ENCODE measurements at regions not wholly inside any gene's neighbourhood (a gene's known extent, or its start where the extent isn't known, plus 50 kb on each side); places are given as distances from the start of the nearest gene placed in this dataset.
A peak's percentile ranks its signal among the peaks of the same experiment; 100 is the strongest.
"Not testable (repeated sequence)": the region's sequence is repeated elsewhere in the genome, so short reads cannot be mapped to it uniquely, and the experiment has no call there.

DNA sequence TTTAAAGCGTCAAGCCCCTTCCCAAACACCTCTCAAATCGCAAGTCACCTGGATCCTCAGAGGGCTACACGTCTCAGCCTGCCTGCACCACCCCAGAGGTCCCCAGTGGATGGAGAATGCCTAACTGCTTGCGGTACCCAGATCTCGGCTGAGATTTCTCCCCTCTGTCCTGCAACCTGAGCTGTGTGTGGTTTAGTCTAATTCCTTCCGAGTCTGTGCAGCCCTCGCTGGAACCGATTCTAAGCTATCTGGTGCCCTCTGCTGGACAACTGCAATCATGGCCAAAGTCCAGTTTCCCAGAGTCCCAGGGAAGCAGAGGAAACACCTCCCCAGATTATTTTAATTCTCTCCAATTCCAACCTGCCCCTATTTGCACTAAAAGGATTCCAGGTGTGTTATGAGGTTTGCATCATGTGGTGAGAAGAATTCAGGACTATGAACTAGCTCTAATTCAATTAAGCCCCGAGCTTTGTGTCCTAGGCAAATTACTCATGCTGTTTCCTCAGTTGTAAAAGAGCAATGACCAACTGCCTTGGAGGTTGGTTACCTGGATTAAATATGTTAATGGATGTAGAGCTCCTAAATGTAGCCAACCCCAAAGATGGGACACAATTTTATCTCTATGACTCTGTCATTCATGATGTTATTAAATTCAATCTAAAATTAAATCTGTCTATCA is 276.1 kb upstream of the NCKAP5 start:
- peak; percentile 92 for DNase-seq

DNA sequence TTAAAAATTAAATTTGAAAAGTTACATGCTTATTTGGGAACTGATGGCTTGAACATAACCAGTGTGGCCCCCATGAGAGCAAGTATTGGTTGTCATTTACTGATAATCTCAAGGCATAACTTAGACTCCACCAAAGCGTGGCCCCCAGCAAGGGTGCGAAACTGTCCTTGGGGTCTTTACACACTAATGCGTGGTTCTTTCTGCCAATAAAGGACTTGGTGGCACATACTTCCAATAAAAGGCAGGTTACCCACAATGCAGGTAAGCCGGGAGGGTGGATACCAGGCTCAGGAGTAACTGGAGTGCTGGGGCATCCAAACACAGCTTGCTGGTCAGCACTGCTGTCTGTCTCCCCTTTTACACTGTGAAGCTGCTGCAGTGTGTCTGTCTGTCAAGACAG is 278.2 kb upstream of the NCKAP5 start:
- no peak for DNase-seq

DNA sequence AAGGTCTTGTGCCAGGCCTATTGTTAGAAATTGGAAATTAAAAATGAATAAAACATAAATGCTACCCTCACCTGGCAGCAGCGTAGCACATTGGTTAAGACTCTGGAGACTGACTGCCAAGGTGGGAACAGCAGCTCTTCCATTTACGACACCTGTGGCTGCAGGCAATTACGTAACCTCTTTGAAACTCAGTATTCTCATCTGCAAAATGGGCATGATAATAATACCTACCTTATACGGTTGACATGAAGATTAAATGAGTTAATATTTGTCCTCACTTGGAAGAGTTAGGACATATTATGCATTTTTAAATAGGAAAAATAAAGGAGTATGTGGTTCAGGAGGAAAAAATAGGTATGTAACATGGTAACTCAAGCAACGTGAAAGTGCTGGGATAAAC is 279.3 kb upstream of the NCKAP5 start:
- DNase-seq, result no peak

DNA sequence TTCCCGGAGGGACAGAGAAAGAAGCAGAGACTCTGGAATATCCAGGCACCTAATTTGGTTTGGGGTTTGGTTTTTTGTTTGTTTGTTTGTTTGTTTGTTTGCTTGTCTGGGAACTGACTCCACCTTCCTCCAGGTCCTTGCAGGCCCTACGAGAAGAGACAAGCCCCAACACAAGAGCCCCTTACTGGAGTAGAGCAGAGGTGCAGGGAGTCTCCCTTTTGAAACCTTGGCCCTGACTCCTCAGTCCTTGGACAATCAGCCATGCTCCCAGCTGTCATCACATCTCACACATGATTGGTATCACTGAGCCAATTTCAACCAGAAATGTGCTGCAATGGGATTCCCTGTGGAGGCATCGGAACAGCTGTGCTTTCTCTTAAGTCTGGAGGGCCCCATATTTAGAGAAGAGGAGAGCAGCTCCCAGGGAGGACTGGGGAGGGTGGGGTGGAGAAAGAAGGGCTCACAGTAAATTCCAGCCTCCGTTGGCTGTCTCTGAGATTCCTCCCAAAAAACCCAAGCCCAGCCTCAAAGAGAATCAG is 279.9 kb upstream of the NCKAP5 start:
- peak; percentile 20 for DNase-seq

DNA sequence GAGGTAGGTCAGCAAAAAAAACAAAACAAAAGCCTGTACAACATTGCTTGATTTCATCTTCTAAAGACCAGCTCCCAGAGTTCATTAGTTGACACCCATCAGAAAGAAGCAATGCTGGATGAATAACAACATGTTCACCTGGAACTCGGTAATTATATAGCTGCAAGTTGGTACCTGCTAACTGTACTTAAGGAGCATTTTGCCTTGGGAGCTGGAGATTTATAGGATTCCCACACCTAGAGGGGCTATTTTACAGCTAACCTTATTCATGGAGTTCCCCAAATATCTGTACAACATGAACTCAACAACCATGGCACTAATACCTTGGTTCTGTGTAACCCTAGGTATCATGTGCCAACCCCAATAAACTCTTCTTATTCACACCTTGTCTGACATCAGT is 281.1 kb upstream of the NCKAP5 start:
- no peak for DNase-seq

DNA sequence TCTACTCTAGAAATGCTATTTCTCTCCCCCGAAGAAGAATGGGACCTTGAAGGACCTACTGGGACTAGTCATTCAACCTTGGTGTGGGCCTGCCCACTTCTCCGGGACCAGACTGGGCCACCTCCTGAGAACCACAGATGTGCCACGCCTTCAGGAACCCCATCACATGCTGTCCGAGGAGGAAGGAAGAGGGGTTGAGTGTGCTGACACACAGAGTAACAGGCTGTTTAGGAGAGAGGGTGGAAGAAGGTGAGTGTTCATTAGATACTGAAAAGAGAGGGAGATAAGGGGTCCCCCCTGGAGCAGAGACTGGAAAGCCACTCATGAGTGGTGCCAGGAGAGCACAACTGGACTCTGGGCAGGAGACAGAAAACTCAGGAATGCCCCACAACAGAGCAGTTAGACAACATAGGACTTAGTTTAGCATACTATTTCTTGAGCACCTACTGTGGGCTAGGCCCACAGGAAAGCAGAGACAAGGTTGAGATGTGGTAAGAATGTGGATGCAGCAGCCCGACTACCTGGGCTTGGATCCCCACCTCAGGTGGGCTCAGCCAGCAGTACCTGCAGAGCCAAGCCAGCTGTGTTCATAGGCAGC is 286.4 kb upstream of the NCKAP5 start:
- DNase-seq, result no peak

DNA sequence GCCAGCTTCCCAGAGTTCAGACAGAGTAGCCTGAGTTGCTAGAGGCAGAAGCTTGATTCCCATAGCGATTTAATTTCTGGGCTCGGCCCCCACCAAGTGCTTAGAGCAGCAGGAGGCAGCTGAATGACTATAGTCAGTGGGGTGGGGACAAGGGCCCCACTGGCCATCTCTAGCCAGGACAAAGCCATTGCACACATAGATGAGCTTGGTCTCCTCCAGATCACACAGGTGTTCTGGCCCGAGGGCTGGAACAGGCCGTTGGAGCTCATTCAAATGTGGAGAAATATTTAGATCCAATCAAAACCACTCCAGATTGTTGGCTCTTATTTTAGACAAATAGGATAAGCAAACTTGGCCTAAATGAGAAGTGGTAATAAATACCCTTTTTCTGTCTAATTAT is 287.3 kb upstream of the NCKAP5 start:
- DNase-seq, result no peak

DNA sequence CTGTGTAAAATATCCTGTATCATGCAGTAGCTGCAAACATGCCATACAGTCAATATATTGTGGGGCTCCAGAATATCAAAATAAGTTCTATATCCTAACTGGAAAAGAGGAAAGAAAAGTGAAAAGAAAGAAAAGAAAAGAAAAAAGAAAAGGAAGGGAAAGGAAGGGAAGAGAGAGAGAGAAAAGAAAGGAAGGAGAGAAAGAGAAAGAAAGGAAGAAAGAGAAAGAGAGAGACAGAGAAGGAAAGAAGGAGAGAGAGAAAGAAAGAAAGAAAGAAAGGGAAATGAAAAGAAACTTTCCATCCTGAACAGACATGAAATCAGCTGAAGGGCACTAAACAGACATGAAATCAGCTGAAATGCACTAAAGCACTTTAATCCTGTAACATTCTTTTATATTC is 288.4 kb upstream of the NCKAP5 start:
- no peak for DNase-seq

DNA sequence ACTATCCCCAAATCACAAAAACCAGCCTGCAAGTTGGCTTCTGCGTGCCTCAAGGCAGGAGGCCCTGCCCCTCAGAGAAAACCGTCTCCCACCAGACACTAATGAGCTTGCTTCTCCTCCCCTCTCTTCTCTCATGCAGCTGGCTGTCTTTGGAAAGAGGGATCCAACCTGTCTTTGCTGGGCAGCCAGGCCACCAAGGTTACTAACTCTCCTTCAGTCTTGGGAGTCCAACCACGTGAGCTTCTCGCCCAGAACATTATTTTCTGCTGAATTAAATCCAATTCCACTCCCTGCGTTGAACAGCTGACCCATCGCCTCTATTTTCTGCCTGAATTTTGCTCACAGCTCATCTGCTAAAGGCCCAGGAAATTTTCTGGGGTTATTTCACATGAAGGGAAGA is 291.3 kb upstream of the NCKAP5 start:
- DNase-seq, result no peak

DNA sequence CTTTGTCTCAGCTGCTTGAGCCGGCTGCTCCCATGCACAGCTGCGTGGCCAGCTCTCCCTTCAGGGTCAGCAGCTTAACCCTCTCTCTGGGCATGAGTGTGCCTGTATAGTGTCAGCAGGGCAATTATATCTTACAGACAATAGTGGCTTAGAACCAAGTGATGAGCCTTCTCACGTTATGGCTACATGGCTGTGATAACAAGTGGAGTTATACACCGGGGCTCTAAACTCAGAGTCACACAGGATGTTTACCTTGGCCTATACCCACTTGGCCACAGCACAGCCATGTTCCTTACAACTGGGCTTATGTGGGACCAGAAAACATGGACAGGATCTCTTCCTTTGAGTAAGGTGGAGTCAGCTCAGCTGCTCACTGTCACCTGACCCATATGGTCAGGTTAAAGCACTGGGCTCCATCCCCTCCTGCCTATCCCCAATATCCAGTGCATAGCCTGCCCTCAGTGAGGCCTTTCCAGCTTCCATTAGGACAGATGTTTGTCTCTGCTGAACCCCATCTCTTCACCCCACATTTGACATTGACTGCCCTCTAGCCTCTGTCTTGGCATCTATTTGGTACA is 294.2 kb upstream of the NCKAP5 start:
- no peak for DNase-seq

DNA sequence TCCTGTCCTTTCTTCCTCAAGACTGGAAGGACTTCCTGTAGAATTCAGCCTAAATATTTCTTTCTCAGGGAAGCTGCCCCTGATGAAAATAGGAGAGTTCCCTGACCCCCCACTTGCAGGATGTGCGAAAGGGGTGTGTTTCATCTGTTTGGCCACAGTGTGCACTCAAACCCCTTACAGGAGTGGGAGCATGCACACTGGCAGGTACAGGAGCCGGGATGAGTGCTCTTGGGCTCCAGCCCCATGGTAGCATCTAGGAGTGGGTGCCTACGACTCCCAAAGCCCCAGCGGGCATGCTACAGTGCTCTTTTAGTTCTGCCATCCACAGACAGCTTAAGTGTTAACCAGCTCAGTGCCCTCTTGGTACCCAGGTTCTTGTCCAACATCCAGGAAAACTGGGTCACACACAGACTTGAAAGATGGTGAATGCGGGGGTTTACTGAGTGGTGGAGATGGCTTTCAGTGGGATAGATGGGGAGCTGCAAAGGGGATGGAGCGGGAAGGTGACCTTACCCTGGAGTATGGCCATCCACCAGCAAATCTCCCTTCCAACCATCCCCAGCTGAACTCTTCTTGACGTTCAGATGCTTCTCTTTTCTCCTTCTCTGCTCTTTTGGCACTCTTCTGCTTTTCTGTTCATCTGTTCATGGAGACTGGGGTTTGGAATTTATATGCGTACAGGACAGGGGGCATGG is 295.0 kb upstream of the NCKAP5 start:
- no peak for DNase-seq

DNA sequence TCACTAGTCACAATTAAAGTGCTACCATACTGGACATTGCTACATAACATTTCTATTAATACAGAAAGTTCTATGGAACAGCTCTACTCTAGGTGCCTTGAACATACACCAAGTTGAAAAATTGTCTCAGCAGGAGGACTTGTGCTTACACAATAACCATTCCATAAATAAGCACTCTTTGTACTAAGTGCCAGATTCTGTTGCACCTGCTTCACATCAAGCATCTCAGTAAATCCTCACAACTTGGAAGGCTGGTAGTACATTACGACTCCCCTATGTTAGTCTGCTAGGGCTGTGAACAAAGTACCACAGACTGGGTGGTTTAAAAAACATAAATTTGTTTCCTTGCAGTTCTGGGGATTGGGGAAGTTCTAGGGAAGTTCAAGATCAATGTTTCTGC is 296.9 kb upstream of the NCKAP5 start:
- no peak for DNase-seq

DNA sequence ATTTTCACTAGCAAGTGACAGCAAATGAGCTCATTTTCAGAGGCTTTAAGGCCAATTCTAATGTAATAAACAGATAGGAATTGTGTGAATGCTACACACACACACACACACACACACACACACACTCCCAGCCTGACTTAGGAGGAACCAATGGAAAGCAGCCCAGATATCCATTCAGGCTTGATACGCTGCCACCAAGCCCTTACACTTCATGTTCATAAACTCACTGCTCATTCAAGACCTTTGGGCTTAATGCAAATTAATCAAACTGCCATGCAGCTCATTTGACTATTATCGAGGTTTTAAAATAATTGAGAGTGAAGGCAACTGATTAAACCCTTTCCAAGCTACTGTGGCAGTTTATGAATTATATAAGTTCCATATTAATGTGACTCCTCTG is 298.9 kb upstream of the NCKAP5 start:
- DNase-seq, result peak; percentile 16

DNA sequence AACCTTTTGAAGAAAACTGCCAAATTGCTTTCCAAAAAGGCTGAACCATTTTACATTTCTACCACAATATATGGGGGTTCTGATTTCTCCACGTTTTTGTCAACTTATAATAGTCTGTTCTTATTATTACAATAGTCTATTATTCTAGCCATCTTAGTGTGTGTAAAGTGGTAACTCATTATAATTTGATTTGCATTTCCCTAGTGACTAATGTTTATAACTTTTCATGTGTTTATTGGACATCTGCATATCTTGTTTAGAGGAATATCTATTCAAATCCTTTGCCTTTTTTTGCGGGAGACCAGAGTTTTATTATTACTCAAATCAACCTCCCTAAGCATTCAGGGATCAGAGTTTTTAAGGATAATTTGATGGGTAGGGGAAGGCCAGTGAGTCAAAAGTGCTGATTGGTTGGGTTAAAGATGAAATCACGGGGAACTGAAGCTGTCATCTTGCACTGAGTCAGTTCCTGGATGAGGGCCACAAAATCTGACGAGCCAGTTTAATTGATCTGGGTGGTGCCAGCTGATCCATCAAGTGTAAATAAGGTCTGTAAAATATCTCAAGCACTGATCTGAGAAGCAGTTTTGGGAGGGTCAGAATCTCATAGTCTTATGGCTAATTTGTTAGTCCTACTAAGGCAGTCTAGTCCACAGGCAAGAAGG is 303.4 kb upstream of the NCKAP5 start:
- no peak for DNase-seq

DNA sequence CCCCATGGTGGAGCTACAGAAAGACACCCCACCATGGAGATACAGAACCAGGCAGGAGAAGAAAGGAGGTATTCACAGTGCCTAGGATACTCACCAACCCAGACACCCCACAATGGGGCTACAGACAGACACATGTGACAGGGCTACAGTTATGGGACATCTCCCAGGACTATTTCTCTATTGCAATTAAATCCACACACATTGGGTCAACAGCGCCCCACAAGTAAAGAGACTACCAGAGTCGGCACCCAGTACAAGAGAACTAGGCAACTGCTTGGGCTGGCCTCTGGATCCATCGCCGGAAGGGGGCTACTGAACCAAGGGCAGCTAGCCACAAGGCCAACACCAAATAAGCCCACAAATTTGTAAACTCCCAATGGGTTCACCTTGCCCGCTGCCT is 310.1 kb upstream of the NCKAP5 start:
- DNase-seq, result no peak

DNA sequence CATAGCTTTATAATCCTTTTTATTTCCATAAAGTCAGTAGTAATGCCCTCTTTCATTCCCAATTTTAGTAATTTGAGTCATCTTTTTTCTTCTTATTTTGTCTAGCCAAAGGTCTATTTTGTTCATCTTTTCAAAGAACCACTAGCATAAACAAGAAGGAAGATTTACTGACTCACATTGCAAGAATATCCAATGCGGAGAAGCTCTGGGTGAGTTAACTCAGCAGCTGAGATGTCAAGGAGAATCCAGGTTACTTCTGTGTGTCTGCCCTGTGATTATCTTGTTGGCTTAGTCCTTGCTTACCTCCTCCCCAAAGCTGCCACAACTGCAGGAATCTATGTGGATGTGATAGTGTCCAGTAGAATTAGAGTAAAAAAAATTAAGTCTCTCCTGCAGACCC is 311.4 kb upstream of the NCKAP5 start:
- no peak for DNase-seq

DNA sequence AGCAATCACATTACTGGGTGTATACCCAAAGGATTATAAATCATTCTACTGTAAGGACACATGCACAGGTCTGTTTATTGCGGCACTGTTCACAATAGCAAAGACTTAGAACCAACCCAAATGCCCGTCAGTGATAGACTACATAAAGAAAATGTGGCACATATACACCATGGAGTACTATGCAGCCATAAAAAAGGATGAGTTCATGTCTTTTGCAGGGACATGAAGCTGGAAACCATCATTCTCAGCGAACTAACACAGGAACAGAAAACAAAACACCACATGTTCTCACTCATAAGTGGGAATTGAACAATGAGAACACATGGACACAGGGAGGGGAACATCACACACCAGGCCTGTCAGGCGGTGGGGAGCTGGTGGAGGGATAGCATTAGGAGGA is 313.9 kb upstream of the NCKAP5 start:
- not testable (repeated sequence) for DNase-seq

DNA sequence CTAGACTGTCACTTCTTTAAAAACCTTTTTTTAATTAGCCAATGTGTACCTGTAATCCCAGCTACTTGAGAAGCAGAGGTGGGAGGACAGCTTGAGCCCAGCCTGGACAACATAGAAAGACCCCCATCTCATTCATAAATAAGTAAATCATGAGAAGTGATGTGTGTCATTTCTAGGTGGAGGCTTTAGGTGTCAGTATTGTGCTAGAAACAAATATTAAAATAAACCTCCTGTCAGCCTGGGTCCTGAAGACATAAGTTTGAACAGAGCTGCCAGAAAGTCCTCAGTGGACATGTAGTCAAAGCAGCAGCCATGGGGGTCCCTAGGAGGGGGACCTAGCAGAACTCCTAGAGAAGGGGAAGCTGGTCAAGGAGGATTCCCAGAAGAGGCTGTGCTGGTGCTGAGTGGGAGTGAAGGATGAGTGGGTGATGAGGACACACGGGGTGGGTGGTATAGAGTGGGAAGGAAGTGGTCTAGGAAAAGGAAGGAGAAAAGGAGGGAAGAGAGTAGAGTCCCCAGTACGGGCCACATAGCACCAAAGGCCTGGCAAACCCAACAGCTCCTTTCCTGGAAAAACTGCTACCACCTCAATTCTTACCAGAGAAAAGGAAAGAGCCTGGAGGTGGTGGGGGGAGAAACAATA is 316.6 kb upstream of the NCKAP5 start:
- DNase-seq, result peak; percentile 31

DNA sequence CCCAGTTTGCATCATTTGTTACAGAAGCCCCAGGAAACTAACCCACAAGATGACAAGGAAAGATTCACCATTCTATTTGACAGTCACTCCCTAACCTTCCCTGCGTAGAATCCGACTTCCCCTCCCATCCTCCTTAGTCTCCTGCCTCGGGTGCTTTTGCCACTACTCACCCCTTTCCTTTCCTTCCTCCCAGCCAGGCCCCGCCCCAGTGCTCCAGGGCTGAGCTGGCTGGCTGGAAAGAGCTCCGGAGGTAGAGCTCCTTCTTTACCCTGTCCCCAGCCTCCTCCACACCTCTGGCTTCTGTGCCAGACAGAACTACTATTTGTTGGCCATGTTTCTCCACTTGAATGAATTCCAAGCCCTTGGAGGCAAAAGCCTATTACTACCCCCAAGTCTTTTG is 317.6 kb upstream of the NCKAP5 start:
- no peak for DNase-seq

DNA sequence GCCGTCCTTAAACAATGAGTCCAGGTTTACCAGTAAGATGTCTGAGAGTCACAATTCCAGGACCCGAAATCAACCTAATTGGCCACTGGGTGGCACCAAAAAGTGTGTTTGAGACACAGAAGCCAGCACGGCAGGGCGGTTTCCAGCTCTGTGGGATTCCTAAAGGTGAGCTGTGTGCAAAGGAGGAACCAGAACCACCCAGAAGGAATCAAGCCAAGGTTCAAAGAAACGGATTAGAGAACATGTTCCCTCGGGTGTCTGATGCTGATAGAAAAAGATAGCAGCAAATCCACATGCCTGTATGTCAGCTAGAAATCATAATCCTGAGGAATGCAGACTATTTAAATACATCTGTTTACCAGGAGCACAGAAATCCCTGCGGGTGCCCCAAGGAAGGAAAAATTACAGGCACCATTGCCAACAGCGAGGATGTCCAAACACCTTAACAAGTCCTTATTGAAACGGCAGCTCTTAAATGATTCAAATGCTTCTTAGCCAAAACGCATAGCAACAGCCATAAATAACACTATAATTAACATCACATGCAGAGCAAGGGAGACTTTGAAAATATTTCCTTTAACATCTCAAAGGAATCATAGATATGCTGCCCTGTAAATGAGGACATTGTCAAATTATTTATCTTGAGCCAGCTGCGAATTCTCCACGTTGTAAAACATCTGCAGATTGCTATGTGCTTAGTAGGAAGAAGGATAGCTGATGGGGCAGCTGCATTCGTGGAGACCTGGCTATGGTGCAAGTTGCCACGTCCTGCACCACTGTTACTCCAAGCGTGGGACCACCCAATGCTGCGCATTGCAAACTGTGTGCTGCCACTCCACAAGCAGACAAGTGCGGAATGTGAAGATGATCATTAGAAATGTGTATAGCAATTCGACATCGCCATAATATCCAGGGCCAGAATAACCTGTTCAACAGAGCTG is 318.7 kb upstream of the NCKAP5 start:
- peak; percentile 85 for DNase-seq

DNA sequence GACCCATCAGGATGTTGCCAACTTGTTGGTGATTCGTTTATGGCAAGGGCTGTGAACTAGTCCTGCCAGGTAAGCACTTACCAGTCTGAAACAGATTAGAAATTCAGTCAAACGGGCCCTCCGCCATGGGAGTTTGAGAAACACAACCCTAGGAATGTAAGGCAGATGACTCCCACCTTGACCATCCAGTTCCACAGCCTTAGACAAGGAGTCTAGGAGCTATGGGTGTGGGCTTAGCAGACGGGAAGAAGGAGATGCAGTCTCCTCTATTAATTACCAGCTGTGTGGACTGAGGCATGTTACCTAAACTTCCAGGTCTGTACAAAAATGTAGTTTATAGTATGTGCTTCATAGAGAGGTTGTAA is 319.4 kb upstream of the NCKAP5 start:
- no peak for DNase-seq

DNA sequence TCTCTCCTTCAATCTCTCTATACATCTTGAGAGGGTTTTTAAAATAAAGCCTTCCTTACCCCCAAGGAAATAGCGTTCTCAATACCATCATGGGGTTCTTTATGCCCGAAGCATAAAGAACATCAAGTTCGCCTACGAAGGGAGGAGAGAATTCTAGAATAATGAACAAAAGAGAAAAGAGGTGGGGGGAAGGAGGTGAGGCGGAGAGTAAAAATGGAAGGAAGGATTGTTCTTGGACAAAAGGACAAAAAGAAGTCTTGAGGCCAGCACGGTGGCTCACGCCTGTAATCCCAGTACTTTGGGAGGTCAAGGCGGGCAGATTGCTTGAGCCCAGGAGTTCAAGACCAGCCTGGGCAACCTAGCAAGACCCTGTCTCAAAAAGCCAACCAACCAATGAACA is 319.8 kb upstream of the NCKAP5 start:
- no peak for DNase-seq

Data from eye (tissue), 1 donor.